ENCODE measurements at regions not wholly inside any gene's neighbourhood (a gene's known extent, or its start where the extent isn't known, plus 50 kb on each side); places are given as distances from the start of the nearest gene placed in this dataset.

DNA sequence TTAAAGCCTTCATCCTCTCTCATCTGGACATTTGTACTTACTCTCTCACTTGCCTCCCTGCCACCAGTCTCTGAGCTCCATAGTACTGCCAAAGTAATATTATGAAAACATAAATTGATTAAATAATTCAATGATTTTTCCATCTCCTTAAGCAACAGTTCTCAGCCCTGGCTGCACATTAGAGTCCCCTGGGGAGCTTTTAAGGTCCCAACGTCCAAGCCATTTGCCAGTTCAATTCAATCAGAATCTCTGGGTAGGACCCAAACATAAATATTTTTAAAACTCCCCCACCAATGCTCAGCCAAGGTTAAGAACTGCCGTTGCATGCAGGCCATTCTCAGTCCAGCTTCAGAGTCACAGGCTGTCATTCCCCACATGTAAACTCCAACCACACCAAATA is 114.4 kb upstream of the BMAL1 start:
- TF ChIP-seq, protein P1, sequence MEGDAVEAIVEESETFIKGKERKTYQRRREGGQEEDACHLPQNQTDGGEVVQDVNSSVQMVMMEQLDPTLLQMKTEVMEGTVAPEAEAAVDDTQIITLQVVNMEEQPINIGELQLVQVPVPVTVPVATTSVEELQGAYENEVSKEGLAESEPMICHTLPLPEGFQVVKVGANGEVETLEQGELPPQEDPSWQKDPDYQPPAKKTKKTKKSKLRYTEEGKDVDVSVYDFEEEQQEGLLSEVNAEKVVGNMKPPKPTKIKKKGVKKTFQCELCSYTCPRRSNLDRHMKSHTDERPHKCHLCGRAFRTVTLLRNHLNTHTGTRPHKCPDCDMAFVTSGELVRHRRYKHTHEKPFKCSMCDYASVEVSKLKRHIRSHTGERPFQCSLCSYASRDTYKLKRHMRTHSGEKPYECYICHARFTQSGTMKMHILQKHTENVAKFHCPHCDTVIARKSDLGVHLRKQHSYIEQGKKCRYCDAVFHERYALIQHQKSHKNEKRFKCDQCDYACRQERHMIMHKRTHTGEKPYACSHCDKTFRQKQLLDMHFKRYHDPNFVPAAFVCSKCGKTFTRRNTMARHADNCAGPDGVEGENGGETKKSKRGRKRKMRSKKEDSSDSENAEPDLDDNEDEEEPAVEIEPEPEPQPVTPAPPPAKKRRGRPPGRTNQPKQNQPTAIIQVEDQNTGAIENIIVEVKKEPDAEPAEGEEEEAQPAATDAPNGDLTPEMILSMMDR (IDR thresholded peaks at IDR 0.05): no peak
- no peak for TF ChIP-seq POLR2A (IDR thresholded peaks at IDR 0.05)
- no peak for TF ChIP-seq POLR2AphosphoS5 (IDR thresholded peaks at IDR 0.05; ENCODE audit: insufficient read depth in 1 of 2, low read depth in 1 of 2)

Data from vagina (tissue), 2 donors.